ENCODE measurements at regions not wholly inside any gene's neighbourhood (a gene's known extent, or its start where the extent isn't known, plus 50 kb on each side); places are given as distances from the start of the nearest gene placed in this dataset.

GRCh38 chr3:84885199-84885882, 73.4 kb upstream of the CADM2 start:
- DNase-seq: no peak

DNA sequence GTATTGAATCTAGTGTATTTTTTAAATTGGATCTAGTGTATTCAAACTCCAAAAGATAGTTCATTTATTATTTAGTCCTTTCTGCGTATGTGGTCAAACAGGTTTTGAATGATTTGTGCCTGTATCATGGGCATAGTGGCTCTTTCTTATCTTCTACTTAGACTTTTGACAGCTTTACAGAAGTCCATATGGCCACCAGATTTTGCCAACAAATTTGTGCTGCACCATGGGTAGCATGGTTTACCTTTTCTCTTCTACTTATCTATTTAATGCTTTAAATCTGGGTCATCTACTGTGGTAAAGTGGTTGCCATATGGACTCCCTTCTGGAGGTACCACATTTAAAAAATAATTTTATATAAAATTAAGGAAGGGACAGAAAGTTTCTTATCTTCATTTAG, 66.9 kb upstream of the CADM2 start:
- no peak for DNase-seq

GRCh38 chr3:84893211-84893610, 65.6 kb upstream of the CADM2 start:
- DNase-seq: no peak

DNA sequence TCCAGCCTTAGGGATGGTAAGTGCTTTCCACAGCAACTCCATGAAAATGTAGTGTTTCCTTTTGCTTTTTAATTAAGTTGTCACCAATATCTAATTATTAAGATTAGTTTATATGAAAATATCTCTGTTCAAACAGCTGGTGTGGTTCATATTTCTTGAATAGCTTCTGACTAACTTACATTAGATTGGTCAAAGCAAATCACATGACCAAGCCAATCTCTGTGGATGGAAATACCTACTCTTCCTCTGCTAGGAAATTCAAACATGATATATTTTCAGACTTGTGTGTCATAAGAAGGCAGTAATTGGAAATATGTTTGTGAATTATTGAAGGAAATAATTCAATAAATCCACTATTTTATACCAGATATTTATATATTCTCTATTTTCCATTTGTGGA, 54.6 kb upstream of the CADM2 start:
- DNase-seq: no peak

- no peak for DNase-seq
Measured at GRCh38 chr3:84904816-84905555, 53.8 kb upstream of the CADM2 start.

GRCh38 chr3:84905556-84905920, 53.3 kb upstream of the CADM2 start:
- DNase-seq: no peak

- DNase-seq: no peak
Measured at GRCh38 chr3:84906065-84906464, 52.7 kb upstream of the CADM2 start.

Measured in hematopoietic multipotent progenitor cell treated with erythropoietin and hydrocortisone succinate and interleukin-3 and kit ligand, for 4 days (in vitro differentiated cells).